ENCODE measurements at regions not wholly inside any gene's neighbourhood (a gene's known extent, or its start where the extent isn't known, plus 50 kb on each side); places are given as distances from the start of the nearest gene placed in this dataset.

DNA sequence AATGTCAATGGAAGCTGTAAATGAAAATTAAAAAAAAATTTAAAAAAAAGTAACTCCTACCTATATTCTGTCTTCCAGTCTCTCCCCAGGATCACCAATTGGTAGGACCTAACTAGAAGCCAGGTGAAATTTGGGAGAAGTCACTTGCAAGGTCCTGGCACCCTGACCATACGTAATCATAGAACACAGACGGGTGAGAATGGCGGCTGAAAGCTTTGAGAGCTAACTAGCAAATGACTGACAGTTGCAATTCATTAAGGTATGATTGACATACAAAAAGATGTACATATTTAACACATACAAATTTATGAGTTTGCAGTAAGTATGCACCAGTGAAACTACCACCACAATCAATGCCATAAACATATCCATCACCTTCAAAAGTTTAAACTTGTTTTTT is 372.7 kb upstream of the PSMD7 start:
- no peaks in the 10 kb centered on the region for H3K36me3 ChIP-seq (ENCODE audit: control insufficient read depth, insufficient read depth, low read length)
- no peak overlapping the region for H3K9ac ChIP-seq (ENCODE audit: low read depth, low read length)
- DNase-seq (no peak), ATAC-seq (ENCODE audit: low read depth) (no peak)
- intact Hi-C loops (cut with micrococcal nuclease) (no loop called here), dilution Hi-C loops (cut with HindIII; ENCODE audit: low sequenced_read_pairs, unreplicated experiment) (no loop called here), in situ Hi-C loops (cut with MboI; ENCODE audit: low sequenced_read_pairs) (no loop called here)
- no peak overlapping the region for H2BK20ac ChIP-seq (ENCODE audit: low read depth, low read length)
- H4K20me1 ChIP-seq (ENCODE audit: insufficient read depth, low read length): no peaks in the 10 kb centered on the region
- no peak overlapping the region for H3K14ac ChIP-seq (replicated peaks; ENCODE audit: low read depth, low read length)
- no peaks in the 10 kb centered on the region for H3K79me1 ChIP-seq (ENCODE audit: low read depth in 1 of 2, low read length in 2 of 2)
- H2AK5ac ChIP-seq (ENCODE audit: low read depth, low read length): no peak overlapping the region
- ChIA-PET POLR2A (ENCODE audit: unreplicated experiment) (no interaction called here), CTCF (no interaction called here)
- H4K8ac ChIP-seq (ENCODE audit: low read depth in 2 of 2, low read length in 2 of 2): no peak overlapping the region
- no peak overlapping the region for H2BK120ac ChIP-seq (ENCODE audit: low read depth, low read length)
- no peaks in the 10 kb centered on the region for H3K27me3 ChIP-seq (ENCODE audit: control insufficient read depth, insufficient read depth, low read length)
- WGBS, 2 experiments (ENCODE audit: extremely low coverage in 2 of 2, insufficient read length in 1 of 2): no CpG with 5 or more reads among the region's 3 CpGs
- H2AFZ ChIP-seq (replicated peaks; ENCODE audit: low read length, poor library complexity): no peak overlapping the region
- H4K5ac ChIP-seq (ENCODE audit: low read depth, low read length): no peak overlapping the region
- no peak overlapping the region for H3K18ac ChIP-seq (ENCODE audit: low read depth, low read length)
- no peak for TF ChIP-seq CEBPB (IDR thresholded peaks at IDR 0.05; ENCODE audit: low read depth, low read length)
- no peak for TF ChIP-seq BHLHE40 (IDR thresholded peaks at IDR 0.05; ENCODE audit: low read depth, low read length)
- no peak for TF ChIP-seq NFE2L2 (IDR thresholded peaks at IDR 0.05; ENCODE audit: low read depth, low read length)
- no peak for TF ChIP-seq SMC3 (IDR thresholded peaks at IDR 0.05; ENCODE audit: low read depth, low read length)
- no peak for TF ChIP-seq CHD1 (IDR thresholded peaks at IDR 0.05; ENCODE audit: low read depth, low read length)
- H3K9me3 ChIP-seq (ENCODE audit: control insufficient read depth, insufficient read depth, low read length): peaks cover 2% of the 10 kb centered on the region; the same call in 1 of the 2 replicates
- H4K91ac ChIP-seq (ENCODE audit: insufficient read depth, low read depth, low read length): no peak overlapping the region
- H3K4me1 ChIP-seq (ENCODE audit: control insufficient read depth, insufficient read depth, low read length): no peaks in the 10 kb centered on the region
- no peak overlapping the region for H2AK9ac ChIP-seq (replicated peaks; ENCODE audit: low read depth, low read length, poor library complexity)
- H2BK5ac ChIP-seq (ENCODE audit: low read depth, low read length, poor library complexity, severe bottlenecking): no peak overlapping the region
- H3K23ac ChIP-seq (ENCODE audit: low read depth, low read length): no peak overlapping the region
- H3K56ac ChIP-seq (ENCODE audit: extremely low read depth, insufficient read depth, low read length): no peak overlapping the region
- H2BK15ac ChIP-seq (ENCODE audit: low read depth, low read length): no peak overlapping the region
- BruUV-seq (replicated peaks): no TSS peak
- no peaks in the 10 kb centered on the region for H3K9me1 ChIP-seq (ENCODE audit: insufficient read depth, low read length)
- no peak overlapping the region for H3K27ac ChIP-seq (ENCODE audit: insufficient read depth, low read length)
- no peak overlapping the region for H3K4me3 ChIP-seq (ENCODE audit: insufficient read depth, low read depth, low read length)
- H3K4me2 ChIP-seq (ENCODE audit: low read depth, low read length): no peak overlapping the region
- H3K4ac ChIP-seq (ENCODE audit: low read depth, low read length): no peak overlapping the region
